Calu3 (cell line): ENCODE measurements at regions not wholly inside any gene's neighbourhood (a gene's known extent, or its start where the extent isn't known, plus 50 kb on each side); places are given as distances from the start of the nearest gene placed in this dataset.
"Not testable (repeated sequence)": the region's sequence is repeated elsewhere in the genome, so short reads cannot be mapped to it uniquely, and the experiment has no call there.

Experiments
- BruUV-seq: library from RNA; stranded (reverse); fragments of 400-500 nt; replicated peaks from 2 replicates; lab custom pipeline; 2021; lab: Mats Ljungman, UMichigan
- CTCF ChIA-PET: fragments of 300-600 bp; sonication (Branson Sonifier 250); formaldehyde crosslinking; loops from one replicate; lab custom pipeline; 2022; ENCODE audit warnings: antibody characterized with exemption; lab: Charles Lee
- DNase-seq: peaks from one replicate; pipeline ENCODE4 v3.0.0; 2022
- H3K27ac Mint-ChIP-seq: one replicate; pipeline ENCODE4 v1.8.0; 2022; ENCODE audit warnings: mixed read lengths; ENCODE audit not compliant: unreplicated experiment
- H3K27me3 Mint-ChIP-seq: one replicate; pipeline ENCODE4 v1.8.0; 2022; ENCODE audit warnings: mixed read lengths; ENCODE audit not compliant: unreplicated experiment
- H3K36me3 Mint-ChIP-seq: one replicate; pipeline ENCODE4 v1.8.0; 2022; ENCODE audit warnings: mild to moderate bottlenecking, moderate library complexity, mixed read lengths; ENCODE audit not compliant: insufficient read depth, unreplicated experiment
- H3K4me1 Mint-ChIP-seq: one replicate; pipeline ENCODE4 v1.8.0; 2022; ENCODE audit warnings: mild to moderate bottlenecking, low read depth, mixed read lengths; ENCODE audit not compliant: unreplicated experiment
- H3K4me3 Mint-ChIP-seq: one replicate; pipeline ENCODE4 v1.8.0; 2022; ENCODE audit warnings: mild to moderate bottlenecking, low read depth, moderate library complexity, mixed read lengths; ENCODE audit not compliant: unreplicated experiment
- H3K9me3 Mint-ChIP-seq: one replicate; pipeline ENCODE4 v1.8.0; 2022; ENCODE audit warnings: low read depth, mixed read lengths; ENCODE audit not compliant: unreplicated experiment
- intact Hi-C: fragments of 100-400 bp; cut with micrococcal nuclease; formaldehyde crosslinking; loops from one replicate; pipeline ENCODE4 v1.10.0; 2022; ENCODE audit not compliant: unreplicated experiment
- TF ChIP-seq, protein P1 (sequence below): fragments of 200-600 bp; IDR thresholded peaks from one replicate; pipeline ENCODE4 v1.8.0; 2022; ENCODE audit warnings: antibody characterized with exemption; ENCODE audit not compliant: unreplicated experiment

DNA sequence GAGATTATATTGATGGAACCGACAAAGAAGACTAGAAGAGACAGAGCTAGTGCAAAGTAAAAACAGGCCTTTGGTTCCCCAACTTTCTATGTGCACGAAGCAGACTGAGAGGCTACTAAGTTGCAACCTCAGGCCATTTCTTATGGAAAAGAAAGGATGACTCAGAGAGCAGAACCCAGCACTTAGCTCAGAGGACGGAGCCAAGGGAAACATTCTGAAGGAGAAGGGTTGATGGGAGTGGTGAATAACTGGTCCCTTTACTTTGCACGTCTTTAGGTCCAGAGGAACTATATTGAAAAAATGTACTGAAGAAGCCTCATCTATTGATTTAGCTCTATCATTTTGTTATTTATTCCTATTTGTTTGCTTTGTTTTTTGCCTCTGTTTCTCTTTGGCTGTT is 182.1 kb downstream of the CPE start:
- intact Hi-C loops: no loop called here
- peaks cover 4% of the 10 kb centered on the region for H3K9me3 Mint-ChIP-seq
- CTCF ChIA-PET: no interaction called here
- no peaks in the 10 kb centered on the region for H3K4me1 Mint-ChIP-seq
- TF ChIP-seq, protein P1, sequence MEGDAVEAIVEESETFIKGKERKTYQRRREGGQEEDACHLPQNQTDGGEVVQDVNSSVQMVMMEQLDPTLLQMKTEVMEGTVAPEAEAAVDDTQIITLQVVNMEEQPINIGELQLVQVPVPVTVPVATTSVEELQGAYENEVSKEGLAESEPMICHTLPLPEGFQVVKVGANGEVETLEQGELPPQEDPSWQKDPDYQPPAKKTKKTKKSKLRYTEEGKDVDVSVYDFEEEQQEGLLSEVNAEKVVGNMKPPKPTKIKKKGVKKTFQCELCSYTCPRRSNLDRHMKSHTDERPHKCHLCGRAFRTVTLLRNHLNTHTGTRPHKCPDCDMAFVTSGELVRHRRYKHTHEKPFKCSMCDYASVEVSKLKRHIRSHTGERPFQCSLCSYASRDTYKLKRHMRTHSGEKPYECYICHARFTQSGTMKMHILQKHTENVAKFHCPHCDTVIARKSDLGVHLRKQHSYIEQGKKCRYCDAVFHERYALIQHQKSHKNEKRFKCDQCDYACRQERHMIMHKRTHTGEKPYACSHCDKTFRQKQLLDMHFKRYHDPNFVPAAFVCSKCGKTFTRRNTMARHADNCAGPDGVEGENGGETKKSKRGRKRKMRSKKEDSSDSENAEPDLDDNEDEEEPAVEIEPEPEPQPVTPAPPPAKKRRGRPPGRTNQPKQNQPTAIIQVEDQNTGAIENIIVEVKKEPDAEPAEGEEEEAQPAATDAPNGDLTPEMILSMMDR: no peak
- H3K27ac Mint-ChIP-seq: no peak overlapping the region
- H3K36me3 Mint-ChIP-seq: no peaks in the 10 kb centered on the region
- DNase-seq: no peak
- H3K27me3 Mint-ChIP-seq: no peaks in the 10 kb centered on the region
- BruUV-seq: no TSS peak
- no peak overlapping the region for H3K4me3 Mint-ChIP-seq

DNA sequence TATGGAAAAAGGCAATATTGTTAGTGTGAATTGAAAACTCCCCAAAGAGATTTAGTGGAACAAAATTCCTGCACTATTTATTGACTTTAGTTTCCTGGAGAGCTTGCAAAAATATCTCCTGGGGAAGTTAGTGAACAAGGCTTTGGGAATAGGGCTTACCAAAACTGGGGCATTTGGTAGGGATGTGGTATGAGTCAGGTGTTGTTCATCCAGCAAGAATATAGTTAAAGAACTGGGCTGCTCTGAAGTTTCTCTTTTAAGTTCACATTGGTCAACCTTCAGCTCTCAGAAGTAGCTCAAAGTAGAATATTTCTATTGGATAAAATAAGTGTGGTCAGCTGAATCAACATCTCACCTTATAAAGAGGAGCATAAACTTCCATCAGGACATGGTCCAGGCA is 185.0 kb downstream of the CPE start:
- TF ChIP-seq, protein P1: no peak
- Mint-ChIP-seq H3K27ac (no peak overlapping the region), H3K36me3 (no peaks in the 10 kb centered on the region), H3K27me3 (no peaks in the 10 kb centered on the region), H3K9me3 (no peaks in the 10 kb centered on the region), H3K4me1 (no peaks in the 10 kb centered on the region), H3K4me3 (no peak overlapping the region)
- no TSS peak for BruUV-seq
- intact Hi-C loops: no loop called here
- CTCF ChIA-PET: no interaction called here
- DNase-seq: no peak

DNA sequence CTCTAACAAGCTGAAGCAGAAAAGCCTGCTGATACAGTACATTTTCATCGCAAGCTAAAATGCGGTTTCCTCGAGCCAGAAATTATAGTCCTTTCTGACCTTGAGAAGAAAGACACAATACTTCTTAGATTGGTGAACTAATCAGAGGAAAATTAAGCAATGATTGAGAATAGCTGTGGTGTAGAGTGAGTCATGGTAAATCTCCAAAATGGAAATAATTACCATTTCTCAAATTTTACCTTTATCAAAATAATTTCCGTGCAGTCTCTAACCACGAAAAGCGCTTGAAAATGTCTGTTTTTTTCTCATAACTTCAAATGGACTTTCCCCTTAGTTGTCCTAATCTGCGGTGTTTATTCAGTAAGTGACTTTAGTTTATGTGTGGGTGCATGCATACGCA is 190.2 kb downstream of the CPE start:
- Mint-ChIP-seq H3K27ac (no peak overlapping the region), H3K4me1 (no peaks in the 10 kb centered on the region), H3K36me3 (no peaks in the 10 kb centered on the region), H3K4me3 (no peak overlapping the region), H3K9me3 (no peaks in the 10 kb centered on the region), H3K27me3 (no peaks in the 10 kb centered on the region)
- TF ChIP-seq, protein P1: no peak
- CTCF ChIA-PET: no interaction called here
- intact Hi-C loops: no loop called here
- no TSS peak for BruUV-seq
- no peak for DNase-seq

DNA sequence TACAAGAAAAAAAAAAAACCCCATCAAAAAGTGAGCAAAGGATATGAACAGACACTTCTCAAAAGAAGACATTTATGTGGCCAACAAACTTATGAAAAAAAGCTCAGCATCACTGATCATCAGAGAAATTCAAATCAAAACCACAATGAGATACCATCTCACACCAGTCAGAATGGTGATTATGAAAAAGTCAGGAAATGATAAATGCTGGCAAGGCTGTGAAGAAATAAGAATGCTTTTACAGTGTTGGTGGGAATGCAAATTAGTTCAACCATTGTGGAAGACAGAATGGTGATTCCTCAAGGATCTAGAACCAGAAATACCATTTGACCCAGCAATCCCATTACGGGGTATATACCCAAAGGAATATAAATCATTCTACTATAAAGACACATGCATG is 192.7 kb downstream of the CPE start:
- intact Hi-C loops: loop anchor here (10.0 kb wide), 1 partner anchor 273 kb away; no protein-coding TSS in a partner anchor
- DNase-seq, H3K9me3 Mint-ChIP-seq, H3K36me3 Mint-ChIP-seq, BruUV-seq, H3K27me3 Mint-ChIP-seq, H3K27ac Mint-ChIP-seq, CTCF ChIA-PET, H3K4me1 Mint-ChIP-seq, H3K4me3 Mint-ChIP-seq: not testable (repeated sequence)

DNA sequence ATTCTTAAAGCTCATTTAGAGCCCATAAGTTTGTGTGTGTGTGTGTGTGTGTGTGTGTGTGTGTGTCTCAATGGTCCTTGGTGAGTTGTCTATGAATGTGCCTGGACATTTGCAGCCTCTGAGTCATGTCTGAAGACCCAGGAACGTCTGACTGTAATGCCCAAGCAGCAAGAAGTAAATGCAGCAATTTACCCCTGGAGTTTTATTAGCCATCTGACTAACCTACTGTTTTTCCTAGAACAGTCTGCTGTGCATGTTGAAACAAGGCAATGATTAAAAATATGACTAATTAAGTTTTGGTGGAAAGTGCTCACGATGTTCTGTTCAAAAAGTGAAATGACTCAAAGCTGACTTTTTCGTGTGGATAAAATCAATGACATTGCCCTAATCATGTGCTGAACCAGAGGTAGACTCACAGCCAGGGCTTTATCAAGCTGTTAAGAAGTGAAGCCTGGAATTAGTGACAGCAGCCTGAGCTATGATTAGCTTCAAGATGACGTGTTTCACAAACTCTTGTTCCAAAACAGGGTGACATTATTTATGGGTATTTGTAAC is 201.6 kb downstream of the CPE start:
- Mint-ChIP-seq H3K27ac (no peak overlapping the region), H3K9me3 (peaks cover 3% of the 10 kb centered on the region), H3K4me1 (peaks cover 22% of the 10 kb centered on the region), H3K27me3 (no peaks in the 10 kb centered on the region), H3K4me3 (no peak overlapping the region), H3K36me3 (no peaks in the 10 kb centered on the region)
- peak; percentile 1 for DNase-seq
- no TSS peak for BruUV-seq
- TF ChIP-seq, protein P1: no peak
- intact Hi-C loops: no loop called here
- CTCF ChIA-PET: interaction anchor here (0.5 to 0.6 kb wide), 2 partner anchors 87 to 481 kb away, joined by 3 read pairs; no protein-coding TSS in a partner anchor
